Panc1 (cell line): ENCODE measurements at regions not wholly inside any gene's neighbourhood (a gene's known extent, or its start where the extent isn't known, plus 50 kb on each side); places are given as distances from the start of the nearest gene placed in this dataset.
A peak's percentile ranks its signal among the peaks of the same experiment; 100 is the strongest.

Experiments used
- ATAC-seq: fragments of 200-7000 bp; cut with Tn5 transposase; 2 replicates; pipeline ENCODE4 v1.9.1; 2020; ENCODE audit warnings: mild to moderate bottlenecking, moderate library complexity
- BruUV-seq: library from RNA; stranded (reverse); fragments of 400-500 nt; replicated peaks from 2 replicates; lab custom pipeline; 2021; lab: Mats Ljungman, UMichigan
- CTCF ChIA-PET: fragments of 300-600 bp; sonication (Branson Sonifier 250); formaldehyde crosslinking; loops from one replicate; lab custom pipeline; 2022; ENCODE audit warnings: antibody characterized with exemption; lab: Charles Lee
- POLR2A ChIA-PET: fragments of 300-600 bp; sonication (Branson Sonifier 250); formaldehyde crosslinking; loops from one replicate; lab custom pipeline; 2022; ENCODE audit warnings: antibody characterized with exemption; lab: Charles Lee
- DNase-seq: peaks from one replicate; pipeline ENCODE4 v3.0.0-alpha.2; 2010; ENCODE audit warnings: low read depth, low spot score
- H3K27ac ChIP-seq: 2 replicates; pipeline ENCODE4 v1.5.1; 2011; ENCODE audit warnings: mild to moderate bottlenecking, low read length, inconsistent platforms
- H3K27me3 ChIP-seq: fragments of 200-500 bp; sonication (Bioruptor generic); 2 replicates; pipeline ENCODE4 v1.6.0; 2014; ENCODE audit warnings: low read length, inconsistent platforms; ENCODE audit not compliant: control insufficient read depth, insufficient read depth
- H3K36me3 ChIP-seq: fragments of 200-500 bp; sonication (Bioruptor generic); 2 replicates; pipeline ENCODE4 v1.5.1; 2014; ENCODE audit warnings: inconsistent platforms, mild to moderate bottlenecking, low read length, moderate library complexity; ENCODE audit not compliant: control insufficient read depth, insufficient read depth
- H3K4me1 ChIP-seq: 2 replicates; pipeline ENCODE4 v1.5.1; 2011; ENCODE audit warnings: inconsistent platforms, mild to moderate bottlenecking, low read length, moderate library complexity; ENCODE audit not compliant: control insufficient read depth, insufficient read depth
- H3K4me3 ChIP-seq, 2 experiments: 2 replicates each; pipeline ENCODE4 v1.5.1; 2011 to 2012; ENCODE audit warnings: low read depth in 2 of 2, low read length in 2 of 2, mild to moderate bottlenecking in 2 of 2, inconsistent platforms in 1 of 2, moderate library complexity in 1 of 2
- H3K9me3 ChIP-seq: fragments of 200-500 bp; sonication (Bioruptor generic); 2 replicates; pipeline ENCODE4 v1.5.1; 2014; ENCODE audit warnings: low read depth, mild to moderate bottlenecking, inconsistent platforms, low read length, moderate library complexity; ENCODE audit not compliant: control insufficient read depth, insufficient read depth
- CTCF ChIP-seq: fragments of 450-650 bp; IDR thresholded peaks from 2 replicates; pipeline ENCODE4 v1.5.1; 2017; ENCODE audit warnings: mild to moderate bottlenecking
- POLR2AphosphoS5 ChIP-seq: IDR thresholded peaks from 2 replicates; pipeline ENCODE4 v1.6.1; 2012; ENCODE audit warnings: mild to moderate bottlenecking, low read depth, low read length, moderate library complexity
- SIN3A ChIP-seq: IDR thresholded peaks from 2 replicates; pipeline ENCODE4 v1.6.1; 2012; ENCODE audit warnings: low read depth, mild to moderate bottlenecking, low read length, moderate library complexity, borderline replicate concordance; ENCODE audit not compliant: insufficient read depth
- TCF7L2 ChIP-seq: IDR thresholded peaks from 2 replicates; pipeline ENCODE4 v1.6.1; 2011; ENCODE audit warnings: mild to moderate bottlenecking, low read depth, low read length, inconsistent platforms
- in situ Hi-C: cut with HindIII; loops from 2 replicates; pipeline ENCODE4 v1.10.0; 2016; ENCODE audit warnings: low sequenced_read_pairs, low pct_unique_long_range_greater_than_20kb
- intact Hi-C: fragments of 100-400 bp; cut with micrococcal nuclease; formaldehyde crosslinking; loops from one replicate; pipeline ENCODE4 v1.10.0; 2022; ENCODE audit not compliant: unreplicated experiment
- TF ChIP-seq, protein P1 (sequence below), 2 experiments: IDR thresholded peaks; 2 replicates each; pipeline ENCODE4 v1.6.1; 2011 to 2012; ENCODE audit warnings: low read depth in 2 of 2, control low read depth in 1 of 2, low read length in 1 of 2, mild to moderate bottlenecking in 1 of 2, moderate library complexity in 1 of 2; ENCODE audit not compliant: insufficient read depth in 1 of 2

DNA sequence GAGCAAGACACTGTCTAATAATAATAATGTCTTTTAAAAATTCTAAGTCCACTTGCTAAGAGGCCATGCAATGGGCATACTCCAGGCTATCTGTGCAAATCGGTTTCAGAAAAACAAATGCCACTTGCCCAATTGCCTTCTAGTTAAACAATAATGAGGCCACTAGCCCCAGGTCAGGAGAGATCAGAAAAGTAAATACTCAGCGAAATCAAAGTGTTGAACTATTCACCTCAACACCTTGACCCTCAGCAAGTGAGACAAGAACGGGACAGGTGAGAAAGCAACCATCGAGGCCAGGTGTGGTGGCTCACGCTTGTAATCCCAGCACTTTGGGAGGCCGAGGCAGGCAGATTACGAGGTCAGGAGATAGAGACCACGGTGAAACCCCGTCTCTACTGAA lies 72.3 kb upstream of the SYN3 start:
- Histone ChIP-seq H3K27me3 (no peaks in the 10 kb centered on the region), H3K4me1 (no peaks in the 10 kb centered on the region), H3K9me3 (no peaks in the 10 kb centered on the region), H3K27ac (no peak overlapping the region), H3K36me3 (no peaks in the 10 kb centered on the region), H3K4me3 (no peak overlapping the region)
- TF ChIP-seq, protein P1, sequence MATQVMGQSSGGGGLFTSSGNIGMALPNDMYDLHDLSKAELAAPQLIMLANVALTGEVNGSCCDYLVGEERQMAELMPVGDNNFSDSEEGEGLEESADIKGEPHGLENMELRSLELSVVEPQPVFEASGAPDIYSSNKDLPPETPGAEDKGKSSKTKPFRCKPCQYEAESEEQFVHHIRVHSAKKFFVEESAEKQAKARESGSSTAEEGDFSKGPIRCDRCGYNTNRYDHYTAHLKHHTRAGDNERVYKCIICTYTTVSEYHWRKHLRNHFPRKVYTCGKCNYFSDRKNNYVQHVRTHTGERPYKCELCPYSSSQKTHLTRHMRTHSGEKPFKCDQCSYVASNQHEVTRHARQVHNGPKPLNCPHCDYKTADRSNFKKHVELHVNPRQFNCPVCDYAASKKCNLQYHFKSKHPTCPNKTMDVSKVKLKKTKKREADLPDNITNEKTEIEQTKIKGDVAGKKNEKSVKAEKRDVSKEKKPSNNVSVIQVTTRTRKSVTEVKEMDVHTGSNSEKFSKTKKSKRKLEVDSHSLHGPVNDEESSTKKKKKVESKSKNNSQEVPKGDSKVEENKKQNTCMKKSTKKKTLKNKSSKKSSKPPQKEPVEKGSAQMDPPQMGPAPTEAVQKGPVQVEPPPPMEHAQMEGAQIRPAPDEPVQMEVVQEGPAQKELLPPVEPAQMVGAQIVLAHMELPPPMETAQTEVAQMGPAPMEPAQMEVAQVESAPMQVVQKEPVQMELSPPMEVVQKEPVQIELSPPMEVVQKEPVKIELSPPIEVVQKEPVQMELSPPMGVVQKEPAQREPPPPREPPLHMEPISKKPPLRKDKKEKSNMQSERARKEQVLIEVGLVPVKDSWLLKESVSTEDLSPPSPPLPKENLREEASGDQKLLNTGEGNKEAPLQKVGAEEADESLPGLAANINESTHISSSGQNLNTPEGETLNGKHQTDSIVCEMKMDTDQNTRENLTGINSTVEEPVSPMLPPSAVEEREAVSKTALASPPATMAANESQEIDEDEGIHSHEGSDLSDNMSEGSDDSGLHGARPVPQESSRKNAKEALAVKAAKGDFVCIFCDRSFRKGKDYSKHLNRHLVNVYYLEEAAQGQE (IDR thresholded peaks at IDR 0.05; ENCODE audit: insufficient read depth in 1 of 2, low read depth in 2 of 2, low read length in 1 of 2): no peak
- TF ChIP-seq CTCF: no peak
- no peak for TF ChIP-seq TCF7L2
- ChIA-PET CTCF (no interaction called here), POLR2A (interaction anchor here (0.7 kb wide), 1 partner anchor 12 kb away, joined by 12 read pairs; no protein-coding TSS in a partner anchor)
- ATAC-seq: no peak
- DNase-seq: no peak
- intact Hi-C loops: no loop called here
- in situ Hi-C loops: no loop called here
- no TSS peak for BruUV-seq

GRCh38 chr22:33129621-33130020 lies 71.4 kb upstream of the SYN3 start:
- H3K4me3 ChIP-seq: no peak overlapping the region
- no peak for DNase-seq
- no peaks in the 10 kb centered on the region for H3K27me3 ChIP-seq
- no TSS peak for BruUV-seq
- ChIA-PET POLR2A (no interaction called here), CTCF (interaction anchor here (0.7 kb wide), 1 partner anchor 104 kb away, joined by 3 read pairs; no protein-coding TSS in a partner anchor)
- no peaks in the 10 kb centered on the region for H3K9me3 ChIP-seq
- ATAC-seq: no peak
- in situ Hi-C loops: no loop called here
- intact Hi-C loops: no loop called here
- H3K27ac ChIP-seq: no peak overlapping the region
- H3K4me1 ChIP-seq: no peaks in the 10 kb centered on the region
- H3K36me3 ChIP-seq: no peaks in the 10 kb centered on the region
- no peak for TF ChIP-seq SIN3A
- no peak for TF ChIP-seq CTCF
- TF ChIP-seq TCF7L2: no peak

GRCh38 chr22:33126881-33127280 lies 68.7 kb upstream of the SYN3 start:
- in situ Hi-C loops: no loop called here
- ChIA-PET CTCF (no interaction called here), POLR2A (no interaction called here)
- Histone ChIP-seq H3K4me3 (no peak overlapping the region), H3K27me3 (no peaks in the 10 kb centered on the region), H3K27ac (no peak overlapping the region), H3K9me3 (no peaks in the 10 kb centered on the region), H3K4me1 (no peaks in the 10 kb centered on the region), H3K36me3 (no peaks in the 10 kb centered on the region)
- intact Hi-C loops: no loop called here
- no TSS peak for BruUV-seq
- ATAC-seq: no peak
- no peak for DNase-seq
- peak; percentile 38 for TF ChIP-seq CTCF
- no peak for TF ChIP-seq POLR2AphosphoS5
